H1 (cell line): ENCODE measurements at regions not wholly inside any gene's neighbourhood (a gene's known extent, or its start where the extent isn't known, plus 50 kb on each side); places are given as distances from the start of the nearest gene placed in this dataset.

Source experiments
- ATF2 ChIP-seq: IDR thresholded peaks from 2 replicates; pipeline ENCODE4 v1.6.1; 2012; ENCODE audit warnings: low read length, inconsistent platforms
- CBX5 ChIP-seq: fragments of 300-800, 300-1000 bp; sonication (generic); IDR thresholded peaks from 2 replicates; pipeline ENCODE4 v1.7.1; 2016; ENCODE audit warnings: antibody characterized with exemption, low read length, low read depth
- CTCF ChIP-seq, 3 experiments: IDR thresholded peaks; 1 replicate in 2 of 3; 2 replicates in 1 of 3; pipeline versions ENCODE4 v1.5.1 to v1.6.1; 2011; ENCODE audit warnings: low read length in 3 of 3, mild to moderate bottlenecking in 3 of 3, inconsistent platforms in 2 of 3, low read depth in 1 of 3, moderate library complexity in 1 of 3; ENCODE audit not compliant: insufficient read depth in 1 of 3; ENCODE audit errors: control extremely low read depth in 1 of 3
- EP300 ChIP-seq, 2 experiments: IDR thresholded peaks; 1 replicate in 1 of 2; 2 replicates in 1 of 2; pipeline ENCODE4 v1.6.1; 2011 to 2012; ENCODE audit warnings: low read depth in 2 of 2, low read length in 2 of 2, mild to moderate bottlenecking in 2 of 2, borderline replicate concordance in 1 of 2, inconsistent platforms in 1 of 2, moderate library complexity in 1 of 2
- EZH2 ChIP-seq: fragments of 200-600 bp; sonication (generic); IDR thresholded peaks from 2 replicates; pipeline ENCODE4 v1.7.1; 2012; ENCODE audit warnings: low read depth, mild to moderate bottlenecking, moderate library complexity, low read length, inconsistent platforms; ENCODE audit not compliant: severe bottlenecking
- GABPA ChIP-seq: IDR thresholded peaks from 2 replicates; pipeline ENCODE4 v1.6.1; 2011; ENCODE audit warnings: mild to moderate bottlenecking, low read length, moderate library complexity, borderline replicate concordance; ENCODE audit not compliant: insufficient read depth
- JUN ChIP-seq: IDR thresholded peaks from 2 replicates; pipeline ENCODE4 v1.6.1; 2011; ENCODE audit warnings: low read depth, mild to moderate bottlenecking, improper control_type of control experiment, low read length
- MAFK ChIP-seq: IDR thresholded peaks from 2 replicates; pipeline ENCODE4 v1.6.1; 2012; ENCODE audit warnings: low read depth, mild to moderate bottlenecking, improper control_type of control experiment, low read length
- MAX ChIP-seq: IDR thresholded peaks from 2 replicates; pipeline ENCODE4 v1.6.1; 2012; ENCODE audit warnings: inconsistent platforms
- POLR2A ChIP-seq, 2 experiments: IDR thresholded peaks; 1 replicate in 1 of 2; 2 replicates in 1 of 2; pipeline ENCODE4 v1.6.1; 2011; ENCODE audit warnings: low read depth in 2 of 2, low read length in 2 of 2, mild to moderate bottlenecking in 2 of 2; ENCODE audit errors: control extremely low read depth in 1 of 2
- POLR2AphosphoS5 ChIP-seq: IDR thresholded peaks from 2 replicates; pipeline ENCODE4 v1.6.1; 2011; ENCODE audit warnings: low read depth, low read length
- SIRT6 ChIP-seq: IDR thresholded peaks from one replicate; pipeline ENCODE4 v1.7.1; 2012; ENCODE audit warnings: low read length, inconsistent platforms
- USF2 ChIP-seq: IDR thresholded peaks from 2 replicates; pipeline ENCODE4 v1.6.1; 2011; ENCODE audit warnings: low read length, improper control_type of control experiment

GRCh38 chr18:78106946-78107345, 857.3 kb downstream of the GALR1 start:
- TF ChIP-seq CTCF (IDR thresholded peaks at IDR 0.05; ENCODE audit: control extremely low read depth in 1 of 3, insufficient read depth in 1 of 3, low read depth in 1 of 3, low read length in 3 of 3) (no peak), GABPA (no peak), MAX (no peak), POLR2A (IDR thresholded peaks at IDR 0.05; ENCODE audit: control extremely low read depth in 1 of 2, low read depth in 2 of 2, low read length in 2 of 2) (no peak), ATF2 (no peak), EP300 (IDR thresholded peaks at IDR 0.05; ENCODE audit: borderline replicate concordance in 1 of 2, low read depth in 2 of 2, low read length in 2 of 2) (no peak), JUN (no peak), POLR2AphosphoS5 (no peak), USF2 (no peak), EZH2 (no peak), CBX5 (no peak), SIRT6 (no peak), MAFK (no peak)
